RWPE2 (cell line): ENCODE measurements at regions not wholly inside any gene's neighbourhood (a gene's known extent, or its start where the extent isn't known, plus 50 kb on each side); places are given as distances from the start of the nearest gene placed in this dataset.

Source experiments
- ATAC-seq: fragments of 200-7000 bp; cut with Tn5 transposase; 3 replicates; pipeline ENCODE4 v1.9.1; 2021; ENCODE audit warnings: low read depth
- DNase-seq: peaks from one replicate; pipeline ENCODE4 v3.0.0-alpha.2; 2020; ENCODE audit warnings: low spot score
- H3K27ac ChIP-seq: fragments of 450-650 bp; 2 replicates; pipeline ENCODE4 v1.5.1; 2017; ENCODE audit warnings: mild to moderate bottlenecking; ENCODE audit not compliant: poor library complexity, severe bottlenecking
- H3K27me3 ChIP-seq: fragments of 250-450 bp; sonication (Bioruptor Pico); 2 replicates; pipeline ENCODE4 v1.5.1; 2021; ENCODE audit warnings: mild to moderate bottlenecking, moderate library complexity; ENCODE audit not compliant: insufficient read depth, poor library complexity, severe bottlenecking
- H3K36me3 ChIP-seq: fragments of 250-450 bp; sonication (Bioruptor Pico); 2 replicates; pipeline ENCODE4 v1.5.1; 2020; ENCODE audit warnings: low read depth, mild to moderate bottlenecking, moderate library complexity
- H3K4me1 ChIP-seq: fragments of 250-450 bp; sonication (Bioruptor Pico); 2 replicates; pipeline ENCODE4 v1.5.1; 2021; ENCODE audit warnings: mild to moderate bottlenecking, moderate library complexity; ENCODE audit not compliant: insufficient read depth, poor library complexity, severe bottlenecking
- H3K4me3 ChIP-seq: fragments of 250-450 bp; sonication (Bioruptor Pico); 2 replicates; pipeline ENCODE4 v1.5.1; 2021; ENCODE audit warnings: mild to moderate bottlenecking, moderate library complexity; ENCODE audit not compliant: severe bottlenecking
- H3K9me3 ChIP-seq: fragments of 250-450 bp; sonication (Bioruptor Pico); 2 replicates; pipeline ENCODE4 v1.5.1; 2021; ENCODE audit warnings: mild to moderate bottlenecking, moderate library complexity; ENCODE audit not compliant: severe bottlenecking
- CTCF ChIP-seq: fragments of 450-650 bp; IDR thresholded peaks from one replicate; pipeline ENCODE4 v1.5.1; 2017; ENCODE audit warnings: mild to moderate bottlenecking, moderate library complexity; ENCODE audit not compliant: poor library complexity, severe bottlenecking

DNA sequence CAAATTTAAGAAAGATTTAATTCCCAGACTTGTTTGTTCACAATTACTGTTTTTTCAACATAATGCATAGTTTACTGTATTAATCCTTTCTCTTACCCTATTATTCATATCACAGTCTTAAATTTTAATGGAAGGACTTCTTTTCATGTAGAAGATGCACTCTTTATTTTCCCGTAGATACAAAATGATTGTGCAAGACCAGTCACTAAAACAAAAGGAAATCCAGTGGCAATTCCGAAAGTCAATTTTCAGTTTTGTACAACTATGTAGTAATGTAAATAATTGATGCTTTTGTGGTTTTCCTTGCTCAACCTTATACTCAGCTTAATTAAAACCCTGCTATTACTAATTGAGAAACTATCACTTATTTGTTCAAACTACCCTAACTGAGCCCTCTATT is 361.5 kb upstream of the PTCHD4 start:
- no peak overlapping the region for H3K27ac ChIP-seq
- ATAC-seq (no peak), DNase-seq (no peak)
- no peaks in the 10 kb centered on the region for H3K27me3 ChIP-seq
- no peaks in the 10 kb centered on the region for H3K4me1 ChIP-seq
- H3K36me3 ChIP-seq, result no peaks in the 10 kb centered on the region
- H3K4me3 ChIP-seq, result no peak overlapping the region
- no peaks in the 10 kb centered on the region for H3K9me3 ChIP-seq
- TF ChIP-seq CTCF, result no peak

DNA sequence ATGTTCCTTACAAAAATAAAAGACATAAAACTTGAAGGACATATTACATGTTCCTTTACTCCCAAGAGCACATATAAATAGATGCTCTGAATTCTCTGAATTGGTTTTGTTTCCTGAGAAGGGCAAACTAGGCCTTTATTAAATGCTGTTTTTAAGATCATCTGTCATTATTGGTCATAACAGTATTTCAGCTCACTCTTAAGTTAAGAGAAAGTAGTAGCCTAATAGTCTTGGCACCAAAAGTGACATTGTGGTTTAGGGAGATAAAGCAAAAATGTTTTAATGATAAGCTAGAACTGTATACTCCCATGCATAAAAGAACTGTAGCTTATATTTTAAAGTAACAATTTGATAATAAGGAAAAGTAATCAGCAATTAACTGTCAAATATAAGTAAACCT is 361.1 kb upstream of the PTCHD4 start:
- Histone ChIP-seq H3K9me3 (no peaks in the 10 kb centered on the region), H3K36me3 (no peaks in the 10 kb centered on the region), H3K4me3 (no peak overlapping the region), H3K27me3 (no peaks in the 10 kb centered on the region), H3K27ac (no peak overlapping the region), H3K4me1 (no peaks in the 10 kb centered on the region)
- ATAC-seq (no peak), DNase-seq (no peak)
- TF ChIP-seq CTCF, result no peak

GRCh38 chr6:48471326-48471725 is 360.3 kb upstream of the PTCHD4 start:
- Histone ChIP-seq H3K27me3 (no peaks in the 10 kb centered on the region), H3K4me1 (no peaks in the 10 kb centered on the region), H3K36me3 (no peaks in the 10 kb centered on the region), H3K9me3 (no peaks in the 10 kb centered on the region), H3K27ac (no peak overlapping the region), H3K4me3 (no peak overlapping the region)
- ATAC-seq, result no peak
- DNase-seq, result no peak
- no peak for TF ChIP-seq CTCF

- Histone ChIP-seq H3K4me3 (no peak overlapping the region), H3K4me1 (peaks cover 9% of the 10 kb centered on the region), H3K27me3 (no peaks in the 10 kb centered on the region), H3K36me3 (no peaks in the 10 kb centered on the region), H3K9me3 (peaks cover 6% of the 10 kb centered on the region), H3K27ac (no peak overlapping the region)
- no peak for DNase-seq
- ATAC-seq, result no peak
- peak; percentile 41 for TF ChIP-seq CTCF
Measured at GRCh38 chr6:48449002-48449401, 338.0 kb upstream of the PTCHD4 start.

GRCh38 chr6:48447251-48447650 is 336.3 kb upstream of the PTCHD4 start:
- no peak for TF ChIP-seq CTCF
- Histone ChIP-seq H3K9me3 (peaks cover 6% of the 10 kb centered on the region), H3K36me3 (no peaks in the 10 kb centered on the region), H3K4me3 (no peak overlapping the region), H3K27ac (peak overlapping the region; percentile 22), H3K4me1 (peaks cover 9% of the 10 kb centered on the region), H3K27me3 (no peaks in the 10 kb centered on the region)
- ATAC-seq (peak; percentile 71), DNase-seq (no peak)
